Astrocyte (in vitro differentiated cells and primary cell): ENCODE measurements at regions not wholly inside any gene's neighbourhood (a gene's known extent, or its start where the extent isn't known, plus 50 kb on each side); places are given as distances from the start of the nearest gene placed in this dataset.
"Not testable (repeated sequence)": the region's sequence is repeated elsewhere in the genome, so short reads cannot be mapped to it uniquely, and the experiment has no call there.

Experiments used
- CTCF ChIP-seq: IDR thresholded peaks from 2 replicates; pipeline ENCODE4 v1.5.1; 2011; ENCODE audit warnings: low read depth, mild to moderate bottlenecking, inconsistent platforms, low read length, moderate library complexity; ENCODE audit not compliant: insufficient read depth
- EZH2 ChIP-seq: IDR thresholded peaks from 2 replicates; pipeline ENCODE4 v1.6.1; 2012; ENCODE audit warnings: mild to moderate bottlenecking, low read length, inconsistent platforms; ENCODE audit not compliant: insufficient read depth

DNA sequence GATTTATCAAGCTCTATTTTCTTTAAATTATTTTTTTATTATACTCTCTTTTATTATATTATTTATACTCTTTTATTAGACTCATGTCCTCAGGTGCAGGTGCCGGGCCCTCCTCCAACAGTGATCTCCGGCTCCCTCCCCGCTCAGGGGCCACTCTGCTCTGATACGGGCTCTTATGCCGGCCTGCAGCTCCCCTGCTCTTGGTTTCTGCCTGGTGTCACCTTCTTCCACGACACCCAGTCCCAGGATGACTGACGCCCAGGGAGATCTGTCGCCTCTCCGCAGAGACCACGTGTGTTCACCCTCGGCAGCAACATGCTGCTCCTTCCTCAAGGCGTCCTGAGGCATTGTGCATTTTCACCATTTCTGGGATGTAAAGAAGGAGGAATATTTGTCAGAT is 322.3 kb downstream of the CACNA1B start:
- TF ChIP-seq CTCF, EZH2: not testable (repeated sequence)
